Epithelial cell of esophagus (primary cell): ENCODE measurements at regions not wholly inside any gene's neighbourhood (a gene's known extent, or its start where the extent isn't known, plus 50 kb on each side); places are given as distances from the start of the nearest gene placed in this dataset.

Experiments
- DNase-seq: peaks from one replicate; pipeline ENCODE4 v3.0.0; 2010; ENCODE audit warnings: low read depth
- H3K4me3 ChIP-seq: 2 replicates; pipeline ENCODE4 v1.5.1; 2011; ENCODE audit warnings: mild to moderate bottlenecking, low read length, control low read depth
- CTCF ChIP-seq: IDR thresholded peaks from 2 replicates; pipeline ENCODE4 v1.5.1; 2011; ENCODE audit warnings: low read depth, mild to moderate bottlenecking, low read length, control low read depth, inconsistent platforms; ENCODE audit not compliant: insufficient read depth; ENCODE audit errors: missing control alignments

GRCh38 chr9:129350143-129350935 lies 172.3 kb upstream of the IER5L start:
- TF ChIP-seq CTCF = no peak
- DNase-seq = no peak
- H3K4me3 ChIP-seq = no peak overlapping the region

GRCh38 chr9:129349665-129349947 lies 171.5 kb upstream of the IER5L start:
- TF ChIP-seq CTCF = no peak
- H3K4me3 ChIP-seq = no peak overlapping the region
- no peak for DNase-seq

- TF ChIP-seq CTCF = no peak
Observed at GRCh38 chr9:129348890-129349664, 171.0 kb upstream of the IER5L start.

GRCh38 chr9:129347316-129348120 lies 169.5 kb upstream of the IER5L start:
- H3K4me3 ChIP-seq = no peak overlapping the region
- TF ChIP-seq CTCF = no peak
- no peak for DNase-seq

More at GRCh38 chr9:129348890-129349664, 171.0 kb upstream of the IER5L start:
- no peak overlapping the region for H3K4me3 ChIP-seq
- no peak for DNase-seq

GRCh38 chr9:129346046-129346445 lies 168.0 kb upstream of the IER5L start:
- DNase-seq = no peak
- TF ChIP-seq CTCF = no peak

GRCh38 chr9:129344641-129345495 lies 166.8 kb upstream of the IER5L start:
- TF ChIP-seq CTCF = no peak
- H3K4me3 ChIP-seq = no peak overlapping the region
- no peak for DNase-seq

More at GRCh38 chr9:129346046-129346445, 168.0 kb upstream of the IER5L start:
- H3K4me3 ChIP-seq = no peak overlapping the region
